ENCODE measurements at regions not wholly inside any gene's neighbourhood (a gene's known extent, or its start where the extent isn't known, plus 50 kb on each side); places are given as distances from the start of the nearest gene placed in this dataset.
A peak's percentile ranks its signal among the peaks of the same experiment; 100 is the strongest.

DNA sequence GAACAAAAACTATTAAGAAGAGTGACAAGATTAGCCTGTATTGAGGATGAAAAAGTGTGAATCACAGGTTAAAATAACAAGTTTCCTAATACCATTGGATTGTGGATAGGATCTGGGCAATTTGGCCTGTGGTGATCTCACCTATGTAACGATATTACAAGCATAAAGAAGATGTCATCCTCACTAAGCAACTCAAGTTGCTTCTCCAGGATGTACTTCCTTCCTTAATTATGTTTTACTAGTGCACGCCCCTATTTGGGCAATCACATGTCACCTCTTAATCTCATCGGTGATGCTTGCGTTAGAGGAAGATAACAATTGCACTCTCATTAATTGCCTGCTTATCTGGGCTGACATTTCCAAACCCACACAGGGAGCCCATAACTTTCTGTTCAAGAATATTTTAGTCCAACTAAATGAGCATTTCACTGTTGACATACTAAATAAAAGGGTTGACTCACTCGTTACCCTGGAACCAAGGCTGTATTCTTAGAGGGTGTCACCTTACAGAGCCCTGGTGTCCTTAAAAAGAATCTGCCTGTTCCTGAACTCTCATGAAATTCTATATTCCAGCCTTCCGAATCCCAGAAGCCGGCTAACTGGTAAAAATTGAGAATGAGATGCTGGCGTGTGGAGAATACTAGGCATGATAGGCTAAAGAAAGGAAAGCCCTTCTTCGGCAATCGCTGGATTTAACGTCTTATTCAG, 88.2 kb upstream of the ATXN1 start:
- Histone ChIP-seq H3K4me3 (no peak overlapping the region), H3K27ac (peak overlapping the region; percentile 46 to 52), H3K27me3 (replicated peaks; ENCODE audit: insufficient read depth) (no peaks in the 10 kb centered on the region), H3K9me3 (no peaks in the 10 kb centered on the region), H3K36me3 (no peaks in the 10 kb centered on the region), H3K4me1 (replicated peaks) (peaks cover 3% of the 10 kb centered on the region)
- WGBS, result 17% methylated on average over 11 of the region's 11 CpGs
- intact Hi-C loops (cut with DNase I), result loop anchor here (5.0 kb wide), 1 partner anchor 98 kb away; no protein-coding TSS in a partner anchor
- DNase-seq (ENCODE audit: low spot score), result peak; percentile 53
- TF ChIP-seq POLR2A (IDR thresholded peaks at IDR 0.05) (no peak), POLR2AphosphoS5 (IDR thresholded peaks at IDR 0.05) (peak; percentile 80)
- TF ChIP-seq, protein P1, sequence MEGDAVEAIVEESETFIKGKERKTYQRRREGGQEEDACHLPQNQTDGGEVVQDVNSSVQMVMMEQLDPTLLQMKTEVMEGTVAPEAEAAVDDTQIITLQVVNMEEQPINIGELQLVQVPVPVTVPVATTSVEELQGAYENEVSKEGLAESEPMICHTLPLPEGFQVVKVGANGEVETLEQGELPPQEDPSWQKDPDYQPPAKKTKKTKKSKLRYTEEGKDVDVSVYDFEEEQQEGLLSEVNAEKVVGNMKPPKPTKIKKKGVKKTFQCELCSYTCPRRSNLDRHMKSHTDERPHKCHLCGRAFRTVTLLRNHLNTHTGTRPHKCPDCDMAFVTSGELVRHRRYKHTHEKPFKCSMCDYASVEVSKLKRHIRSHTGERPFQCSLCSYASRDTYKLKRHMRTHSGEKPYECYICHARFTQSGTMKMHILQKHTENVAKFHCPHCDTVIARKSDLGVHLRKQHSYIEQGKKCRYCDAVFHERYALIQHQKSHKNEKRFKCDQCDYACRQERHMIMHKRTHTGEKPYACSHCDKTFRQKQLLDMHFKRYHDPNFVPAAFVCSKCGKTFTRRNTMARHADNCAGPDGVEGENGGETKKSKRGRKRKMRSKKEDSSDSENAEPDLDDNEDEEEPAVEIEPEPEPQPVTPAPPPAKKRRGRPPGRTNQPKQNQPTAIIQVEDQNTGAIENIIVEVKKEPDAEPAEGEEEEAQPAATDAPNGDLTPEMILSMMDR (IDR thresholded peaks at IDR 0.05), result peak in 1 of 4 experiments; percentile 9

DNA sequence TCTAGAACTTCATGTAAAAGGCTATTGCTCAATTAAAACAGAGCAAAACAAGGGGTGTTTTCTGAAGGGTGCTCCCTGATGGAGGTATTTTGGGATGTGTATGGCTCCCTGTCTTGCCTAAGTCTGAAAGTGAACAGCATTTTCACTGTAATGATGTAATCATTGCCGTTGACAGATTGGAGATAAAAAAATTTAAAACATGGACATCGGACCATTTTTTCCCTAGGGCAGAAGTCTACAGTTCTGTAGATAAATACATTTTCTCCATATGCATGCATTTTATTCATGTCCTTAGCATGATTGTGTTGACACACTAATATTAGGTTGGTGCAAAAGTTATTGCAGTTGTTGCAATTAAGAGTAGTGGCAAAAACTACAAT, 85.1 kb upstream of the ATXN1 start:
- H3K4me3 ChIP-seq, result no peak overlapping the region
- 87% methylated on average over 2 of the region's 2 CpGs for WGBS
- intact Hi-C loops (cut with DNase I), result loop anchor here (5.0 kb wide), 1 partner anchor 101 kb away; no protein-coding TSS in a partner anchor

DNA sequence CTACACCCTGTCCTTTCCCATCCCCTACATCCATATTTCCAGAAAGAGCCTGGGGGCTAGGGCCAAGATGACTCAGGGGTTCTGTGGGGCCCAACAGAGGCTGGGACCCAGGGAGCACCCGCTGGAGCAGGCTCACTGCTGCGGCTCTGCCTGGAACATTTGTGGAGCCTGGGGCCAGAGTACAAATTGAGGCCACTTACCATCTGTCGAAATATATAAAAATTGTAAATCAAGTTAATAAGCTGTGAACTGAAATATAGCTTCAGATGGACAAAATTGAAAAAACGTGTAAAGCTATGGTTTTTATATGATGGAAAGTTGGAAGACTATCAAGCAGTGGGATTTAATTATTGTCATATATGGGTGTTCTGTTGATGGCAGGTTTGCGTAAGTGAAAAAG, 82.9 kb upstream of the ATXN1 start:
- 71% methylated on average over 5 of the region's 5 CpGs for WGBS

More for the DNA sequence above, 85.1 kb upstream of the ATXN1 start:
- TF ChIP-seq, protein P1 (IDR thresholded peaks at IDR 0.05), result no peak
- TF ChIP-seq POLR2AphosphoS5 (IDR thresholded peaks at IDR 0.05) (no peak), POLR2A (IDR thresholded peaks at IDR 0.05) (no peak)
- H3K4me1 ChIP-seq (replicated peaks), result peaks cover 3% of the 10 kb centered on the region
- no peaks in the 10 kb centered on the region for H3K27me3 ChIP-seq (replicated peaks; ENCODE audit: insufficient read depth)
- no peaks in the 10 kb centered on the region for H3K36me3 ChIP-seq
- no peak overlapping the region for H3K27ac ChIP-seq
- no peaks in the 10 kb centered on the region for H3K9me3 ChIP-seq
- no peak for DNase-seq (ENCODE audit: low spot score)

DNA sequence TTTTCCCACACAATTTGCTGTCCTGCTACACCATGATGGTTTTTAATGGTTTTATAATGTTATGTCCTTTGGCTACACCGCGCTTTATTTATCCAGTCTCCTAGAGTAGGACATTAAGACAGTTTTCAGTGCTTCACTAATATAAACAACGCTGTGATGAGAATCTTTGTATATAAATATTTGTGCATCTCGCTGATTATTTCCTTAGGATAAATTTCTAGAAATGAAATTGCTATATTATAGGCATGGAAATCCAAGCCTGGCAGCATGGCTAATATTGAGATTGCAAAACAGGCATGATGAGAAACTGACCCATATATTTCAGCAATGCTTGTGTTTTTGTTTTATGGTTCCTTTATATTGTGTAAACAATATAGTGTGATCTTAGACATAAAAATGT, 81.4 kb upstream of the ATXN1 start:
- H3K9me3 ChIP-seq, result no peaks in the 10 kb centered on the region
- H3K4me3 ChIP-seq, result no peak overlapping the region
- intact Hi-C loops (cut with DNase I), result no loop called here
- H3K4me1 ChIP-seq (replicated peaks), result no peaks in the 10 kb centered on the region
- no peak overlapping the region for H3K27ac ChIP-seq
- no peak for TF ChIP-seq POLR2A (IDR thresholded peaks at IDR 0.05)
- TF ChIP-seq, protein P1 (IDR thresholded peaks at IDR 0.05), result no peak
- no peak for TF ChIP-seq POLR2AphosphoS5 (IDR thresholded peaks at IDR 0.05)
- H3K36me3 ChIP-seq, result no peaks in the 10 kb centered on the region
- WGBS, result 73% methylated on average over 4 of the region's 4 CpGs
- DNase-seq (ENCODE audit: low spot score), result no peak
- no peaks in the 10 kb centered on the region for H3K27me3 ChIP-seq (replicated peaks; ENCODE audit: insufficient read depth)

More for the DNA sequence above, 82.9 kb upstream of the ATXN1 start:
- TF ChIP-seq, protein P1 (IDR thresholded peaks at IDR 0.05), result no peak
- TF ChIP-seq POLR2AphosphoS5 (IDR thresholded peaks at IDR 0.05), result no peak
- TF ChIP-seq POLR2A (IDR thresholded peaks at IDR 0.05), result no peak
- Histone ChIP-seq H3K4me1 (replicated peaks) (no peaks in the 10 kb centered on the region), H3K27ac (no peak overlapping the region), H3K4me3 (no peak overlapping the region), H3K27me3 (replicated peaks; ENCODE audit: insufficient read depth) (no peaks in the 10 kb centered on the region), H3K36me3 (no peaks in the 10 kb centered on the region), H3K9me3 (no peaks in the 10 kb centered on the region)
- intact Hi-C loops (cut with DNase I), result no loop called here
- DNase-seq (ENCODE audit: low spot score), result no peak

DNA sequence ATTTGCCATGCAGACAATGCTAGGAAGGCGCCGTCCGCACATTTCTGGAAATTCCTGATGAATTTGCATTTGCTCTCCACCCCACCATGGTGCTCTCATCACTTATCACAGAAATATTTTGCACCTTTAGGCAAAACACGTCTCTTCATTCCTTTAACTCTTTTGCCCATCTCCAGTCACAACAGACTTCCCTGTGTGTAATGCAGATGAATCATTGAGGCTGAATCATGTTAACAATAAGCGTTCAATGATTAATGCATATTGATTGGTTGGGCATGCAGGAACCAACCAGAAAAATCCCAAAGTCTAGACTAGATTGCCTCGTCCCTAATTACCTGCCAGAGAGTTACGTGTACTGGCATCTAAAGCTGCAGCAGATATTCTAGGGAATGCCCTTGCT, 80.0 kb upstream of the ATXN1 start:
- H3K27me3 ChIP-seq (replicated peaks; ENCODE audit: insufficient read depth), result no peaks in the 10 kb centered on the region
- H3K36me3 ChIP-seq, result no peaks in the 10 kb centered on the region
- no peak for DNase-seq (ENCODE audit: low spot score)
- intact Hi-C loops (cut with DNase I), result no loop called here
- WGBS, result 92% methylated on average over 7 of the region's 7 CpGs
- no peaks in the 10 kb centered on the region for H3K9me3 ChIP-seq
- TF ChIP-seq POLR2A (IDR thresholded peaks at IDR 0.05) (no peak), POLR2AphosphoS5 (IDR thresholded peaks at IDR 0.05) (no peak)
- TF ChIP-seq, protein P1 (IDR thresholded peaks at IDR 0.05), result no peak
- no peak overlapping the region for H3K27ac ChIP-seq
- H3K4me1 ChIP-seq (replicated peaks), result no peaks in the 10 kb centered on the region
- no peak overlapping the region for H3K4me3 ChIP-seq

Measured in prostate gland (tissue), 2 donors.